Progenitor cell of endocrine pancreas (in vitro differentiated cells): ENCODE measurements at regions not wholly inside any gene's neighbourhood (a gene's known extent, or its start where the extent isn't known, plus 50 kb on each side); places are given as distances from the start of the nearest gene placed in this dataset.
"Not testable (repeated sequence)": the region's sequence is repeated elsewhere in the genome, so short reads cannot be mapped to it uniquely, and the experiment has no call there.

Source experiments
- DNase-seq: peaks from one replicate; pipeline ENCODE4 v3.0.0; 2021; ENCODE audit warnings: low spot score; ENCODE audit not compliant: unreplicated experiment
- H3K27ac Mint-ChIP-seq: 2 replicates; pipeline ENCODE4 v1.8.0; 2021; ENCODE audit warnings: mild to moderate bottlenecking, moderate library complexity, mixed read lengths
- H3K27me3 Mint-ChIP-seq: 2 replicates; pipeline ENCODE4 v1.8.0; 2021; ENCODE audit warnings: mixed read lengths
- H3K36me3 Mint-ChIP-seq: 2 replicates; pipeline ENCODE4 v1.8.0; 2022; ENCODE audit warnings: mixed read lengths; ENCODE audit not compliant: insufficient read depth
- H3K4me1 Mint-ChIP-seq: 2 replicates; pipeline ENCODE4 v1.8.0; 2021; ENCODE audit warnings: low read depth, mixed read lengths
- H3K4me3 Mint-ChIP-seq: 2 replicates; pipeline ENCODE4 v1.8.0; 2021; ENCODE audit warnings: low read depth, mild to moderate bottlenecking, moderate library complexity, mixed read lengths
- H3K9me3 Mint-ChIP-seq: 2 replicates; pipeline ENCODE4 v1.8.0; 2021; ENCODE audit warnings: low read depth, mixed read lengths
- TF ChIP-seq, protein P1 (sequence below): fragments of 200-600 bp; sonication (generic); IDR thresholded peaks from one replicate; pipeline ENCODE4 v1.5.0; 2021; ENCODE audit warnings: antibody characterized with exemption, mild to moderate bottlenecking; ENCODE audit not compliant: unreplicated experiment

DNA sequence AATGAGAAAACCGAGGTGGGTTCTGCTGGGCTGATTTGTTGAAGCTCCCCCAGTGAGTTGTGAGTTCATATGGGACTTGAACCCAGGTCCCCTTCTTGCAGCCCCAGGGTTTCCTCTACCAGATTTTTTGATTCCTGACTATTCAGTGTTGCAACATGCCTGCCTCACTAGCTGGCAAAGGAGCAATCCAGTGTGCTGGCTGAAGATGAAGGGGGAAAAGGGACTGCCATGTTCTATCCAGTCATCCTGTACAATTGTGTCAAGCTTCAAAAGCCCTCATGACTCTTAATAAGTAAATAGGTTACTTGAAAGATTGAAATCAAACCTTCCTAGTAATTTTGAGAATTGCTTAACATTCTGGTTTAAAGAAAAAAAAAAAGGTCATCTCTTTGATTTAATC is 211.5 kb upstream of the TP63 start:
- DNase-seq = no peak
- Mint-ChIP-seq H3K4me1 (no peaks in the 10 kb centered on the region), H3K4me3 (no peak overlapping the region), H3K36me3 (no peaks in the 10 kb centered on the region), H3K27me3 (no peaks in the 10 kb centered on the region), H3K27ac (no peak overlapping the region), H3K9me3 (no peaks in the 10 kb centered on the region)
- TF ChIP-seq, protein P1, sequence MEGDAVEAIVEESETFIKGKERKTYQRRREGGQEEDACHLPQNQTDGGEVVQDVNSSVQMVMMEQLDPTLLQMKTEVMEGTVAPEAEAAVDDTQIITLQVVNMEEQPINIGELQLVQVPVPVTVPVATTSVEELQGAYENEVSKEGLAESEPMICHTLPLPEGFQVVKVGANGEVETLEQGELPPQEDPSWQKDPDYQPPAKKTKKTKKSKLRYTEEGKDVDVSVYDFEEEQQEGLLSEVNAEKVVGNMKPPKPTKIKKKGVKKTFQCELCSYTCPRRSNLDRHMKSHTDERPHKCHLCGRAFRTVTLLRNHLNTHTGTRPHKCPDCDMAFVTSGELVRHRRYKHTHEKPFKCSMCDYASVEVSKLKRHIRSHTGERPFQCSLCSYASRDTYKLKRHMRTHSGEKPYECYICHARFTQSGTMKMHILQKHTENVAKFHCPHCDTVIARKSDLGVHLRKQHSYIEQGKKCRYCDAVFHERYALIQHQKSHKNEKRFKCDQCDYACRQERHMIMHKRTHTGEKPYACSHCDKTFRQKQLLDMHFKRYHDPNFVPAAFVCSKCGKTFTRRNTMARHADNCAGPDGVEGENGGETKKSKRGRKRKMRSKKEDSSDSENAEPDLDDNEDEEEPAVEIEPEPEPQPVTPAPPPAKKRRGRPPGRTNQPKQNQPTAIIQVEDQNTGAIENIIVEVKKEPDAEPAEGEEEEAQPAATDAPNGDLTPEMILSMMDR = no peak

DNA sequence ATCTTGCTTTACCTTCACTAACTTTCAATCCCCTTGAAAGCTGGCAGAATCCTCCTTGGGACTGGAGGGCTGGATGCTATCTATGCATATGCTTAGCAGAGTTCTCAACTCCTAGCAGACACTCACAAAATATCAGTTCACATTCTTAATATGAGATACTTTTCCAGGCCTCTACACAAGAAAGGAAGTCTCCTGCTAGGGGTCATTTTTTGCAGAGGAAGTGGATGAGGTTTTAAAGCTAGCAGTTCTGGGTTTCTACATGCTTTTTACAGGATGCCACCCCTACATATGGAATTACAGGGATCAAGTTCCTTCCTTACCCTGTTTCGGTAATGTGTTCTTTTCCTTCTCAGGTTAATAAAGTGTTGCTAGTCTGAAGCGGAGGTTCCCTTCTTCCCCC is 206.3 kb upstream of the TP63 start:
- H3K4me1 Mint-ChIP-seq = peaks cover 4% of the 10 kb centered on the region
- no peak overlapping the region for H3K4me3 Mint-ChIP-seq
- DNase-seq = no peak
- H3K9me3 Mint-ChIP-seq = no peaks in the 10 kb centered on the region
- no peaks in the 10 kb centered on the region for H3K27me3 Mint-ChIP-seq
- no peak overlapping the region for H3K27ac Mint-ChIP-seq
- H3K36me3 Mint-ChIP-seq = no peaks in the 10 kb centered on the region
- TF ChIP-seq, protein P1 = no peak

DNA sequence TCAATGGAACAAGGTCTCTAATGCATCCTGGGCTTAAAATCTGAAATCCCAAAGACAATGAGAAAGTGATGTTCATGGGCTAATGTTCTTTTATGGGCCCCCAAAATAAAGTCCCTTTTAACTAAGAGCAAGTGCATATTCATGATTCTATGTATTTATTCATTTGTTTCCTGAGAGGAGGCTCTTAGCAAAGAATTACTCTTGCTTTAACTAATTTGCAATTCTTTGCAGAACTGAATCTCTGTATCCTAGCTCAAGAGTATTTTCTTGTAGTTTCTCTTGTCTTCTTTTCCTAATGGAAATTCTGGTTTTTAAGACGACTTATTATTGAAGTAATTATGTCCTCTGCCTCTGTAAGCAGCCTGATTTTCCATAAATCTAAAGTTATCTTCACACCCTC is 202.2 kb upstream of the TP63 start:
- DNase-seq = no peak
- TF ChIP-seq, protein P1 = no peak
- Mint-ChIP-seq H3K27ac (no peak overlapping the region), H3K4me3 (no peak overlapping the region), H3K9me3 (peaks cover under 1% of the 10 kb centered on the region), H3K27me3 (no peaks in the 10 kb centered on the region), H3K36me3 (no peaks in the 10 kb centered on the region), H3K4me1 (peaks cover 4% of the 10 kb centered on the region)

DNA sequence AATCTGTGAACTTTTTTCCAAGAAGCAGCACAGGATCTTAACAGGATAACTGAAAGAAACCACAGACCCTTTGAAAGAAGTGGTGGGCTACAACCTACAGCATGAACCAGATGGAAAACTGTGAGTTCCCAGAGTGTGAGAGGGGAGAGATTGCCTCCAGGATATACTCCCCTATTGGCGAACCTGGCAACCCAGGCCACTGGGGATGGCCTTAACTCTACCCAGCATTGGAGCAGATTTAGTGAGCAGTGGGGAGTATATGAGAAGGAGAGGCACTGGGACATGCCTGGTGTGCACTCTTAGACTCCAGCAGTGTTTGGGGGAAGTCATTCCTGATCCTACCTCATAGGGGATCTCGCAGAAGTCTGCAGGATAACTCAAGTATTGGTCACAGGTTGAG is 201.0 kb upstream of the TP63 start:
- DNase-seq = no peak
- Mint-ChIP-seq H3K4me1 (peaks cover 4% of the 10 kb centered on the region), H3K27me3 (no peaks in the 10 kb centered on the region), H3K4me3 (no peak overlapping the region), H3K9me3 (peaks cover 3% of the 10 kb centered on the region), H3K36me3 (no peaks in the 10 kb centered on the region), H3K27ac (no peak overlapping the region)
- TF ChIP-seq, protein P1 = no peak

DNA sequence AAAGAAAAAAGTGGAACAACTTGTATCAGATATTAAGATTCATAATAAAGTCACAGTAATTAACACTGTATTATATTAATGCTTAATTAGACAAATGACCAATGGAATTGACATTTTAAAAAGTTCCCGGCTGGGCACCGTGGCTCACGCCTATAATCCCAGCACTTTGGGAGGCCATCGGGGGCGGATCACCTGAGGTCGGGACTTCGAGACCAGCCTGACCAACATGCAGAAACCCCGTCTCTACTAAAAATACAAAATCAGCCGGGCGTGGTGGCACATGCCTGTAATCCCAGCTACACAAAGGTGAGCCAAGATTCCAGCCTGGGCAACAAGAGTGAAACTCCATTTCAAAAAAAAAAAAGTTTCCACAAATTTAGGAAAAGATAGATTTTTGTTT is 188.9 kb upstream of the TP63 start:
- H3K27ac Mint-ChIP-seq, H3K4me3 Mint-ChIP-seq, H3K36me3 Mint-ChIP-seq, H3K4me1 Mint-ChIP-seq, H3K27me3 Mint-ChIP-seq, DNase-seq, H3K9me3 Mint-ChIP-seq: not testable (repeated sequence)

DNA sequence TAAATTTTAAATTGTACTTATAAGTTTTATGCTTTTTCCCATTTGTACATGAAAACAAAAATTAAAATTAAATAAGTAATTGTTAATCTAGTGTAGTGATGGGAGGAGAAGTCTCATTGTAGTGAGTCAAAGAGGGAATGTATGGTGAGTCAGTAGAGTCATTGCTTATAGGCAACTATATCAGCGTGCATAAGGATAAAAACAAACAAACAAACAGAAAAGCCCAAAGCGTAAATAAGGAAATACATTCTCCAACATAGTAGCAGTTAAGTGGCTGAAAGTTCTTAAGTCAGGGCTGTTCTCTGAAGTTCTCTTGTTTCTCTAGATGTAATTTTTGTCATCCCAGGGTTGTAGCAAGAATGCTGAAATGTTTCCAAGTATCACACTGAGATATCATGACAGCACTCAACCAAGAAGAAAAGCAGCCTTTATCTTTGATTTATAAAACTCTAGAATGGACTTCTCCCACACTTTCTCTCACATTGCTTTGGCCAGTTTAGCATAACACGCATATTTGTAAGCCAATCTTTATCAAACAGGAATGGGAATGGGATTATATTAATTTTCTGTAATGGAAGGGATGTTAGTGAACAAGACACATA is 184.1 kb upstream of the TP63 start:
- H3K9me3 Mint-ChIP-seq = no peaks in the 10 kb centered on the region
- H3K36me3 Mint-ChIP-seq = no peaks in the 10 kb centered on the region
- no peak overlapping the region for H3K4me3 Mint-ChIP-seq
- no peak for DNase-seq
- no peaks in the 10 kb centered on the region for H3K27me3 Mint-ChIP-seq
- no peak overlapping the region for H3K27ac Mint-ChIP-seq
- H3K4me1 Mint-ChIP-seq = no peaks in the 10 kb centered on the region
- TF ChIP-seq, protein P1 = no peak
